Mesendoderm (in vitro differentiated cells): ENCODE measurements at regions not wholly inside any gene's neighbourhood (a gene's known extent, or its start where the extent isn't known, plus 50 kb on each side); places are given as distances from the start of the nearest gene placed in this dataset.

Source experiments
- DNase-seq: peaks from one replicate; pipeline ENCODE4 v3.0.0; 2013
- H2AK5ac ChIP-seq: 2 replicates; pipeline ENCODE4 v1.6.1; 2013; ENCODE audit warnings: low read length, inconsistent platforms
- H2BK120ac ChIP-seq: 2 replicates; pipeline ENCODE4 v1.6.1; 2013; ENCODE audit warnings: low read depth, mild to moderate bottlenecking, low read length, moderate library complexity, mixed read lengths
- H2BK15ac ChIP-seq: replicated peaks from 2 replicates; pipeline ENCODE4 v1.6.1; 2013; ENCODE audit warnings: low read depth, mild to moderate bottlenecking, moderate library complexity
- H2BK5ac ChIP-seq: 2 replicates; pipeline ENCODE4 v1.6.1; 2013; ENCODE audit warnings: low read length, inconsistent platforms
- H3K18ac ChIP-seq: 2 replicates; pipeline ENCODE4 v1.6.1; 2013; ENCODE audit warnings: mild to moderate bottlenecking, low read length, mixed read lengths
- H3K23ac ChIP-seq: one replicate; pipeline ENCODE4 v1.6.1; 2013; ENCODE audit warnings: low read length
- H3K27ac ChIP-seq: 2 replicates; pipeline ENCODE4 v1.5.1; 2013; ENCODE audit warnings: low read depth, mild to moderate bottlenecking, inconsistent platforms, low read length, moderate library complexity
- H3K27me3 ChIP-seq: 2 replicates; pipeline ENCODE4 v1.6.1; 2013; ENCODE audit warnings: low read length, control low read depth, mild to moderate bottlenecking, inconsistent platforms; ENCODE audit not compliant: insufficient read depth, poor library complexity
- H3K36me3 ChIP-seq: 2 replicates; pipeline ENCODE4 v1.6.1; 2013; ENCODE audit warnings: low read length, inconsistent platforms; ENCODE audit not compliant: control insufficient read depth, insufficient read depth
- H3K4ac ChIP-seq: one replicate; pipeline ENCODE4 v1.6.1; 2013; ENCODE audit warnings: low read depth, mild to moderate bottlenecking, low read length, moderate library complexity
- H3K4me1 ChIP-seq: 2 replicates; pipeline ENCODE4 v1.6.1; 2013; ENCODE audit warnings: low read depth, low read length, inconsistent platforms; ENCODE audit not compliant: control insufficient read depth
- H3K4me2 ChIP-seq: 2 replicates; pipeline ENCODE4 v1.6.1; 2013; ENCODE audit warnings: low read length
- H3K4me3 ChIP-seq: 2 replicates; pipeline ENCODE4 v1.5.1; 2013; ENCODE audit warnings: mild to moderate bottlenecking, low read length
- H3K56ac ChIP-seq: one replicate; pipeline ENCODE4 v1.6.1; 2013; ENCODE audit warnings: low read length
- H3K79me1 ChIP-seq: 2 replicates; pipeline ENCODE4 v1.6.1; 2013; ENCODE audit warnings: low read length, inconsistent platforms
- H3K79me2 ChIP-seq: 2 replicates; pipeline ENCODE4 v1.6.1; 2013; ENCODE audit warnings: mild to moderate bottlenecking, low read length; ENCODE audit not compliant: control insufficient read depth, insufficient read depth
- H3K9ac ChIP-seq: 2 replicates; pipeline ENCODE4 v1.6.1; 2013; ENCODE audit warnings: low read length, inconsistent platforms
- H4K5ac ChIP-seq: one replicate; pipeline ENCODE4 v1.6.1; 2013; ENCODE audit warnings: low read length
- H4K8ac ChIP-seq: one replicate; pipeline ENCODE4 v1.6.1; 2013; ENCODE audit warnings: low read depth, mild to moderate bottlenecking, control low read depth, low read length, moderate library complexity
- WGBS: extraction: QIAGEN DNeasy Blood & Tissue Kit; methylation state at CpG from one replicate; pipeline ENCODE4 v1.1.7; 2013; ENCODE audit warnings: low lambda C conversion rate, missing lambda C conversion rate; ENCODE audit not compliant: insufficient coverage; ENCODE audit errors: extremely low coverage; 5-methylcytosine and 5-hydroxymethylcytosine counted together

DNA sequence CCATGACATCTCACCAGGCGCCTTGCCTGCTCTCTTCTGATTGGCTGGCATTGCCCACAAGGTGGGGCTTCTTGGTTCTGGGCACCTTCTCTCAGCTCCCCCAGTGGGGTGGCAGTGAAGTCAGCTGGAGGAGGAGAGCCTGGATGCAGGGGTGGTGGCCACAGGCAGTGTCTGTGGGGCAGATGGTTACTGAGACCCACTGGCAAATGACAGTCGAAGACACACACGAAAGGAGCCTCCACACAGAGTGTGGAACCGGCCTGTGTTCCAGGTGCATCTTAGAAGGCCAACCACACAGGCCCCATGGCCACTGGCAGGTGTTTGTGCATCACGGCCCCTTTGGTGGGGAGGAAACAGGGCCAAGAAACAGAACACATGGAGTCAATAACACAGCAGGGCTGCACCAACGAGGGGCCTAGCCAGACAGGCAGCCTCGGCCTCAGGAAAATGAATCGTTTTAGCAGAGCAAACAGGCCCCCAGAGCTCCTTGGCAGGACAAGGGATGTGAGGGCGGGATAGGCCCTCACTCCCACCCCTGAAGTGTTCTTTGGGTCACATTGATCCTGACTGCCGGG is 683.4 kb downstream of the TBC1D22A start:
- Histone ChIP-seq H3K36me3 (no peaks in the 10 kb centered on the region), H3K4ac (no peak overlapping the region), H3K4me1 (no peaks in the 10 kb centered on the region), H3K4me3 (no peak overlapping the region), H3K27ac (no peak overlapping the region), H3K79me2 (no peaks in the 10 kb centered on the region), H4K5ac (no peak overlapping the region), H4K8ac (no peak overlapping the region), H2BK5ac (no peak overlapping the region), H2BK15ac (no peak overlapping the region), H3K27me3 (no peaks in the 10 kb centered on the region), H3K23ac (no peak overlapping the region), H3K9ac (no peak overlapping the region), H3K79me1 (no peaks in the 10 kb centered on the region), H3K18ac (no peak overlapping the region), H3K56ac (no peak overlapping the region), H3K4me2 (no peak overlapping the region), H2BK120ac (no peak overlapping the region), H2AK5ac (no peak overlapping the region)
- DNase-seq = no peak
- no CpG with 5 or more reads among the region's 10 CpGs for WGBS

DNA sequence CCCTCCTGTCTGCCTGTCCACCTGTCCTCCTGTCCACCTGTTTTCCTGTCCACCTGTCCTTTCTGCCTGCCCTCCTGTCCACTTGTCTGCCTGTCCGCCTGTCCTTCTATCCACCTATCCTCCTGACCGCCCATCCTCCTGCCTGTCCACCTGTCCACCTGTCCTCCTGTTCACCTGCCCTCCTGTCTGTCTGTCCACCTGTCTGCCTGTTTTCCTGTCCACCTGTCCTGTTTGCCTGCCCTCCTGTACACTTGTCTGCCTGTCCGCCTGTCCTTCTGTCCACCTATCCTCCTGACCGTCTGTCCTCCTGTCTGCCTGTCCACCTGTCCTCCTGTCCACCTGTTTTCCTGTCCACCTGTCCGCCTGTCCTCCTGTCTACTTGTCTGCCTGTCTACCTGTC is 682.8 kb downstream of the TBC1D22A start:
- DNase-seq = no peak
- Histone ChIP-seq H3K27me3 (no peaks in the 10 kb centered on the region), H2BK15ac (no peak overlapping the region), H3K27ac (no peak overlapping the region), H3K56ac (no peak overlapping the region), H2BK120ac (no peak overlapping the region), H3K9ac (no peak overlapping the region), H4K5ac (no peak overlapping the region), H3K4me2 (no peak overlapping the region), H3K79me1 (no peaks in the 10 kb centered on the region), H3K79me2 (no peaks in the 10 kb centered on the region), H3K18ac (no peak overlapping the region), H4K8ac (no peak overlapping the region), H3K36me3 (no peaks in the 10 kb centered on the region), H3K4me1 (no peaks in the 10 kb centered on the region), H2AK5ac (no peak overlapping the region), H3K4me3 (no peak overlapping the region), H3K4ac (no peak overlapping the region), H2BK5ac (no peak overlapping the region), H3K23ac (no peak overlapping the region)
- no CpG with 5 or more reads among the region's 5 CpGs for WGBS

DNA sequence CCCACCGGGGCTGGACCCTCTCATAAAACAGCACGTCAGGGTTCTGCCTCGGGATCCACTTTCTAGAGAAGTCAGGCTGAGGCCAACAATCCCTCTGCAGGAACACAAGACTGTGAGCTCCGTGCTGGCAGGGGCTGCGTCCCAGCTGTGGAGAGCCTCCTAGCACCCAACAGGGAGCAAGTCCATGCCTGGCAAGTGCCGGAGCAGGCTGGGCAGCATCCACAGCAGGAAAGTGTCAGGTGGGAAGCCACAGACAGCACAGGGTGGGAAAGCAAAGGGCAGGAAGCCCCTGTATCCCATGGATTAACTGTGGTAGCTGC is 682.3 kb downstream of the TBC1D22A start:
- Histone ChIP-seq H4K5ac (no peak overlapping the region), H3K27ac (no peak overlapping the region), H2BK120ac (no peak overlapping the region), H3K27me3 (no peaks in the 10 kb centered on the region), H2BK15ac (no peak overlapping the region), H3K56ac (no peak overlapping the region), H4K8ac (no peak overlapping the region), H3K4me3 (no peak overlapping the region), H3K4ac (no peak overlapping the region), H2BK5ac (no peak overlapping the region), H3K9ac (no peak overlapping the region), H3K79me1 (no peaks in the 10 kb centered on the region), H3K36me3 (no peaks in the 10 kb centered on the region), H2AK5ac (no peak overlapping the region), H3K4me2 (no peak overlapping the region), H3K79me2 (no peaks in the 10 kb centered on the region), H3K23ac (no peak overlapping the region), H3K4me1 (no peaks in the 10 kb centered on the region), H3K18ac (no peak overlapping the region)
- DNase-seq = no peak
- WGBS = no CpG with 5 or more reads among the region's 6 CpGs

DNA sequence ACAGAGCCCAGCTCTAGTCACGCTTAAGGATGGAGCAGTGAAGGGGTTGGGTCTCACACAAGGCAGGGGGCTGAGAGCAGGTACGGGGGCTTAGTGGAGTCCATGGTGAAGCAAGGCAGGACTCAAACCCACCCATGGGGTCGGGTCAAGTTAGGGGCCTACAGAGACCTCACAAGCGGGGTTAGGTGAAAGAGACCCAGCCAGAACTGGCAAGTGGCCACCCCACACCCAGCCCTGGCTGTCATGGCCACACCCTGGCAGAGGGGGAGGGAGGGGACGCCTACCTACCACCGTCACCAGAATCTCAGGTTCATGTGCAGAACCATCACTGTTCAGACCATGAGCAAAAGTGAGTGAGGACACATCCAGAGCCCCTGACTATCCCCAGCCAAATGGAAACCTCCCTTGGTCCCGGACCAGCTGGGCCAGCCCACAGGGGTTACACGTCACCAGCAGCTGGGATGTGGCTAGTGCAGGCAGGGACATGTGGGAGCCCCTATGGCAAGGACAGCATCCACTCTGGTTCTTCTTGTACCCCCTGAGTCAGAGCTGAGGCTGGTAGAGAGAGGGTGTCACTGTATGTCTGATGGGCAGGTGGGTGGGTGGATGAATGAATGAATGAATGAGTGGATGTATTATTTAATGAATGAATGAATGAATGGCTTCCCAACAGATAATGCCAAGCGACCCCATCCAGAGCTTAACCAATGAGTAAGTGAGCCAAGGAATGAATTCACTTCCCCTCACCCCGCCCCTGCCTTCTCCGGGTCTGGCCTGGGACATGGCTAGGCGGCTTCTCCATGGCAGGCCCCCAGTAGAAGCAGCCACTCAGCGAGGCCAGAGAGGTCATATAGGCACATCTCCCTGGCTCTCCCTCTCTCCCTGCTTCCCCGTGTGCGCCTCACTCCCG is 681.6 kb downstream of the TBC1D22A start:
- Histone ChIP-seq H3K79me1 (no peaks in the 10 kb centered on the region), H2AK5ac (no peak overlapping the region), H3K18ac (no peak overlapping the region), H4K8ac (no peak overlapping the region), H3K27ac (no peak overlapping the region), H3K36me3 (no peaks in the 10 kb centered on the region), H3K9ac (no peak overlapping the region), H3K56ac (no peak overlapping the region), H4K5ac (no peak overlapping the region), H3K4me2 (no peak overlapping the region), H2BK5ac (no peak overlapping the region), H3K4me3 (no peak overlapping the region), H2BK120ac (no peak overlapping the region), H3K27me3 (no peaks in the 10 kb centered on the region), H3K4ac (no peak overlapping the region), H3K79me2 (no peaks in the 10 kb centered on the region), H2BK15ac (no peak overlapping the region), H3K23ac (no peak overlapping the region), H3K4me1 (no peaks in the 10 kb centered on the region)
- no CpG with 5 or more reads among the region's 16 CpGs for WGBS
- no peak for DNase-seq

DNA sequence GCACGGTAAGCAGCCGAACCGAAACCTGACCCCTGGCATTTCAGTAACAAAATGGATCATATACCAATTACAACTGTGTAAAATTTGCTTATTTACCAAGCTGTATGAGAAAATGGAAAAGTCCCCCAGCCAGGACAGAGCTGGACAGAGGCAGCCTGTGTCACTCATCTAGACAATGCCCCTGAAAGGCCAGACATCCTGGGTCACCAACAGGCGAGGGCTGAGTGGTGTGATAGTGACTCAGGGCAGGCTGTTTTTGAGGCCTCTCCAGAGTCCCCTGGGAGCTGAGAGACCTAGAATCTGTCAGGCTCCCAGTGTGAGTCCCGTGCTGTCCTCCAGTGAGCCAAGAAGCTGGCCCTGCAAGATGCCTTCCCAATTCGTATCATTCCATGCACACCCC is 680.4 kb downstream of the TBC1D22A start:
- Histone ChIP-seq H3K9ac (no peak overlapping the region), H4K5ac (no peak overlapping the region), H3K27ac (no peak overlapping the region), H3K56ac (no peak overlapping the region), H3K4ac (no peak overlapping the region), H3K23ac (no peak overlapping the region), H3K18ac (no peak overlapping the region), H2BK15ac (no peak overlapping the region), H2BK120ac (no peak overlapping the region), H3K27me3 (no peaks in the 10 kb centered on the region), H4K8ac (no peak overlapping the region), H3K4me3 (no peak overlapping the region), H3K36me3 (no peaks in the 10 kb centered on the region), H3K4me1 (no peaks in the 10 kb centered on the region), H3K79me1 (no peaks in the 10 kb centered on the region), H3K4me2 (no peak overlapping the region), H2AK5ac (no peak overlapping the region), H2BK5ac (no peak overlapping the region), H3K79me2 (no peaks in the 10 kb centered on the region)
- DNase-seq = no peak
- WGBS = no CpG with 5 or more reads among the region's 6 CpGs
